H9 (cell line): ENCODE measurements at regions not wholly inside any gene's neighbourhood (a gene's known extent, or its start where the extent isn't known, plus 50 kb on each side); places are given as distances from the start of the nearest gene placed in this dataset.

Experiments used
- DNase-seq: peaks from one replicate; pipeline ENCODE4 v3.0.0-alpha.2; 2017
- H2AFZ ChIP-seq: one replicate; pipeline ENCODE4 v1.6.1; 2013; ENCODE audit warnings: mild to moderate bottlenecking, low read length, control low read depth, moderate library complexity
- H2AK5ac ChIP-seq: 2 replicates; pipeline ENCODE4 v1.6.1; 2013; ENCODE audit warnings: low read length, control low read depth, mixed read lengths; ENCODE audit not compliant: insufficient read length
- H2BK120ac ChIP-seq: one replicate; pipeline ENCODE4 v1.6.1; 2013; ENCODE audit warnings: low read depth, mild to moderate bottlenecking, low read length, control low read depth, inconsistent platforms; ENCODE audit not compliant: poor library complexity, severe bottlenecking
- H2BK12ac ChIP-seq: 2 replicates; pipeline ENCODE4 v1.6.1; 2013; ENCODE audit warnings: low read length, control low read depth, mixed read lengths, low read depth; ENCODE audit not compliant: insufficient read length
- H2BK15ac ChIP-seq: 2 replicates; pipeline ENCODE4 v1.6.1; 2013; ENCODE audit warnings: low read depth, low read length, control low read depth
- H2BK20ac ChIP-seq: one replicate; pipeline ENCODE4 v1.6.1; 2013; ENCODE audit warnings: low read depth, mild to moderate bottlenecking, low read length, control low read depth, inconsistent platforms; ENCODE audit not compliant: poor library complexity, severe bottlenecking
- H2BK5ac ChIP-seq: 2 replicates; pipeline ENCODE4 v1.6.1; 2013; ENCODE audit warnings: low read length, control low read depth, mixed read lengths; ENCODE audit not compliant: insufficient read length
- H3K14ac ChIP-seq: 2 replicates; pipeline ENCODE4 v1.6.1; 2013; ENCODE audit warnings: low read length, control low read depth; ENCODE audit not compliant: insufficient read depth
- H3K18ac ChIP-seq: 2 replicates; pipeline ENCODE4 v1.6.1; 2013; ENCODE audit warnings: low read depth, mild to moderate bottlenecking, mixed read lengths, low read length, control low read depth; ENCODE audit not compliant: insufficient read length
- H3K23ac ChIP-seq: 2 replicates; pipeline ENCODE4 v1.6.1; 2013; ENCODE audit warnings: low read length, control low read depth, mixed read lengths, low read depth; ENCODE audit not compliant: insufficient read length
- H3K23me2 ChIP-seq: 2 replicates; pipeline ENCODE4 v1.6.1; 2013; ENCODE audit warnings: low read depth, mild to moderate bottlenecking, mixed read lengths, low read length, control low read depth; ENCODE audit not compliant: insufficient read length, poor library complexity, severe bottlenecking
- H3K27ac ChIP-seq: 2 replicates; pipeline ENCODE4 v1.5.1; 2013; ENCODE audit warnings: low read length, control low read depth, mixed read lengths, low read depth; ENCODE audit not compliant: insufficient read length
- H3K27me3 ChIP-seq: 2 replicates; pipeline ENCODE4 v1.6.1; 2013; ENCODE audit warnings: low read length, control low read depth, inconsistent platforms; ENCODE audit not compliant: insufficient read depth
- H3K4ac ChIP-seq: 2 replicates; pipeline ENCODE4 v1.6.1; 2013; ENCODE audit warnings: low read depth, mild to moderate bottlenecking, control low read depth, inconsistent platforms, low read length, moderate library complexity
- H3K4me1 ChIP-seq: 2 replicates; pipeline ENCODE4 v1.6.1; 2013; ENCODE audit warnings: low read length, control low read depth, inconsistent platforms; ENCODE audit not compliant: insufficient read depth
- H3K4me2 ChIP-seq: 2 replicates; pipeline ENCODE4 v1.6.1; 2013; ENCODE audit warnings: low read length, control low read depth, mixed read lengths; ENCODE audit not compliant: insufficient read length, insufficient read depth
- H3K56ac ChIP-seq: 2 replicates; pipeline ENCODE4 v1.6.1; 2013; ENCODE audit warnings: low read depth, mild to moderate bottlenecking, mixed read lengths, low read length, control low read depth; ENCODE audit not compliant: insufficient read length
- H3K79me1 ChIP-seq: 2 replicates; pipeline ENCODE4 v1.6.1; 2013; ENCODE audit warnings: low read depth, mild to moderate bottlenecking, moderate library complexity, low read length, control low read depth, inconsistent platforms; ENCODE audit not compliant: insufficient read depth, poor library complexity, severe bottlenecking
- H3K79me2 ChIP-seq: 2 replicates; pipeline ENCODE4 v1.6.1; 2013; ENCODE audit warnings: low read length, control low read depth, inconsistent platforms; ENCODE audit not compliant: insufficient read depth
- H3K9ac ChIP-seq: 2 replicates; pipeline ENCODE4 v1.6.1; 2013; ENCODE audit warnings: low read length, control low read depth, mixed read lengths; ENCODE audit not compliant: insufficient read length; ENCODE audit errors: extremely low read depth
- H3K9me3 ChIP-seq: one replicate; pipeline ENCODE4 v1.6.1; 2013; ENCODE audit warnings: low read depth, low read length, inconsistent platforms; ENCODE audit not compliant: control insufficient read depth
- H3T11ph ChIP-seq: one replicate; pipeline ENCODE4 v1.6.1; 2013; ENCODE audit warnings: mild to moderate bottlenecking, low read length, control low read depth, inconsistent platforms
- H4K20me1 ChIP-seq: one replicate; pipeline ENCODE4 v1.6.1; 2013; ENCODE audit not compliant: control insufficient read depth, insufficient read length, insufficient read depth
- H4K5ac ChIP-seq: 2 replicates; pipeline ENCODE4 v1.6.1; 2013; ENCODE audit warnings: low read depth, mild to moderate bottlenecking, mixed read lengths, low read length, control low read depth; ENCODE audit not compliant: insufficient read length
- H4K8ac ChIP-seq: replicated peaks from 2 replicates; pipeline ENCODE4 v1.6.1; 2013; ENCODE audit warnings: low read length, control low read depth, mixed read lengths, low read depth; ENCODE audit not compliant: insufficient read length
- H4K91ac ChIP-seq: 2 replicates; pipeline ENCODE4 v1.6.1; 2013; ENCODE audit warnings: low read depth, mild to moderate bottlenecking, moderate library complexity, mixed read lengths, low read length, control low read depth; ENCODE audit not compliant: insufficient read length
- H3K27ac Mint-ChIP-seq, 3 experiments: 2 replicates in 2 of 3; 3 replicates in 1 of 3; pipeline ENCODE4 v1.8.0; 2020 to 2021; ENCODE audit warnings: mixed read lengths in 3 of 3, mild to moderate bottlenecking in 1 of 3, moderate library complexity in 1 of 3
- H3K27me3 Mint-ChIP-seq: 2 replicates; pipeline ENCODE4 v1.8.0; 2021; ENCODE audit warnings: low read depth, mild to moderate bottlenecking, moderate library complexity, mixed read lengths
- H3K36me3 Mint-ChIP-seq, 3 experiments: 2 replicates in 2 of 3; 3 replicates in 1 of 3; pipeline ENCODE4 v1.8.0; 2020 to 2021; ENCODE audit warnings: low read depth in 3 of 3, mixed read lengths in 3 of 3; ENCODE audit not compliant: insufficient read depth in 1 of 3
- H3K4me1 Mint-ChIP-seq, 2 experiments: 2 replicates each; pipeline ENCODE4 v1.8.0; 2020; ENCODE audit warnings: mixed read lengths in 2 of 2
- H3K4me3 Mint-ChIP-seq, 2 experiments: 2 replicates in 1 of 2; 3 replicates in 1 of 2; pipeline ENCODE4 v1.8.0; 2020 to 2021; ENCODE audit warnings: mild to moderate bottlenecking in 2 of 2, mixed read lengths in 2 of 2, moderate library complexity in 1 of 2
- H3K9me3 Mint-ChIP-seq, 2 experiments: 2 replicates in 1 of 2; 3 replicates in 1 of 2; pipeline ENCODE4 v1.8.0; 2020; ENCODE audit warnings: mild to moderate bottlenecking in 2 of 2, mixed read lengths in 2 of 2, moderate library complexity in 1 of 2
- TF ChIP-seq, protein P1 (sequence below): fragments of 200-600 bp; sonication (generic); conservative IDR thresholded peaks from 3 replicates; pipeline ENCODE4 v1.8.0; 2021; ENCODE audit warnings: antibody characterized with exemption, mild to moderate bottlenecking

DNA sequence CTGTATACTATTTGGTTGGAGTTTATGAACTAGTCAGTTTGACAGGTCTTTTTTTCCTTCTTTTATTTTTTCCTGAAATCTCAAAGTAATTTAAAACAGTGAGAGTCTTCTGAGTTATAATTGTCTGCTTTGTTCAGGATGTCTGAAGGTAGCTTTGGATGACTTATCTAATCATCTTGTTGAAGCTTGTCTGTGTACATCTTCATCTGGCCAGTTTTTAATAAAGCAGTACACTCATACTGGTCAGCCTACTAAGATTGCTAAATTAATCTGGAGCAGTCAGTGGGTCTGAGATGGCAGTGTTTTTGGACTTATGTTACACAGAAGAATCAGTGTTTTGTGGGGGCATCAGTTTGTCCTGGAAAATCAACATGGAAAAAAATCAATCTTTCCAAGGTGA is 482.4 kb downstream of the CDH10 start:
- TF ChIP-seq, protein P1, sequence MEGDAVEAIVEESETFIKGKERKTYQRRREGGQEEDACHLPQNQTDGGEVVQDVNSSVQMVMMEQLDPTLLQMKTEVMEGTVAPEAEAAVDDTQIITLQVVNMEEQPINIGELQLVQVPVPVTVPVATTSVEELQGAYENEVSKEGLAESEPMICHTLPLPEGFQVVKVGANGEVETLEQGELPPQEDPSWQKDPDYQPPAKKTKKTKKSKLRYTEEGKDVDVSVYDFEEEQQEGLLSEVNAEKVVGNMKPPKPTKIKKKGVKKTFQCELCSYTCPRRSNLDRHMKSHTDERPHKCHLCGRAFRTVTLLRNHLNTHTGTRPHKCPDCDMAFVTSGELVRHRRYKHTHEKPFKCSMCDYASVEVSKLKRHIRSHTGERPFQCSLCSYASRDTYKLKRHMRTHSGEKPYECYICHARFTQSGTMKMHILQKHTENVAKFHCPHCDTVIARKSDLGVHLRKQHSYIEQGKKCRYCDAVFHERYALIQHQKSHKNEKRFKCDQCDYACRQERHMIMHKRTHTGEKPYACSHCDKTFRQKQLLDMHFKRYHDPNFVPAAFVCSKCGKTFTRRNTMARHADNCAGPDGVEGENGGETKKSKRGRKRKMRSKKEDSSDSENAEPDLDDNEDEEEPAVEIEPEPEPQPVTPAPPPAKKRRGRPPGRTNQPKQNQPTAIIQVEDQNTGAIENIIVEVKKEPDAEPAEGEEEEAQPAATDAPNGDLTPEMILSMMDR = no peak
- H3K4me1 ChIP-seq = no peaks in the 10 kb centered on the region
- no peak overlapping the region for H4K5ac ChIP-seq
- DNase-seq = no peak
- Mint-ChIP-seq H3K4me3 (no peak overlapping the region), H3K27me3 (peaks cover 2% of the 10 kb centered on the region; the same call in 1 of the 2 replicates), H3K36me3 (no peaks in the 10 kb centered on the region), H3K4me1 (no peaks in the 10 kb centered on the region), H3K9me3 (no peaks in the 10 kb centered on the region), H3K27ac (no peak overlapping the region)
- H3K27me3 ChIP-seq = no peaks in the 10 kb centered on the region
- no peak overlapping the region for H2AK5ac ChIP-seq
- H4K91ac ChIP-seq = no peak overlapping the region
- H4K8ac ChIP-seq = no peak overlapping the region
- no peaks in the 10 kb centered on the region for H3K79me1 ChIP-seq
- no peak overlapping the region for H3K23ac ChIP-seq
- H2BK12ac ChIP-seq = no peak overlapping the region
- no peak overlapping the region for H3K14ac ChIP-seq
- H2BK5ac ChIP-seq = no peak overlapping the region
- no peak overlapping the region for H2AFZ ChIP-seq
- H3K56ac ChIP-seq = no peak overlapping the region
- H3T11ph ChIP-seq = no peak overlapping the region
- H3K18ac ChIP-seq = no peak overlapping the region
- H2BK20ac ChIP-seq = no peak overlapping the region
- H3K4ac ChIP-seq = no peak overlapping the region
- no peak overlapping the region for H2BK120ac ChIP-seq
- no peaks in the 10 kb centered on the region for H3K23me2 ChIP-seq
- no peaks in the 10 kb centered on the region for H3K79me2 ChIP-seq
- H3K4me2 ChIP-seq = no peak overlapping the region
- H3K27ac ChIP-seq = no peak overlapping the region
- H3K9ac ChIP-seq = no peak overlapping the region
- H2BK15ac ChIP-seq = no peak overlapping the region
- no peaks in the 10 kb centered on the region for H4K20me1 ChIP-seq
- H3K9me3 ChIP-seq = no peaks in the 10 kb centered on the region
